ENCODE measurements at regions not wholly inside any gene's neighbourhood (a gene's known extent, or its start where the extent isn't known, plus 50 kb on each side); places are given as distances from the start of the nearest gene placed in this dataset.
"Not testable (repeated sequence)": the region's sequence is repeated elsewhere in the genome, so short reads cannot be mapped to it uniquely, and the experiment has no call there.

GRCh38 chr1:193931356-193931755 lies 744.9 kb upstream of the B3GALT2 start:
- no peak for DNase-seq (ENCODE audit: extremely low read depth, low read depth)

GRCh38 chr1:193929374-193930033 lies 743.1 kb upstream of the B3GALT2 start:
- no peak for DNase-seq (ENCODE audit: extremely low read depth, low read depth)

- no peak for DNase-seq (ENCODE audit: extremely low read depth, low read depth)
These were observed 741.1 kb upstream of the B3GALT2 start for GRCh38 chr1:193927550-193927949.

DNA sequence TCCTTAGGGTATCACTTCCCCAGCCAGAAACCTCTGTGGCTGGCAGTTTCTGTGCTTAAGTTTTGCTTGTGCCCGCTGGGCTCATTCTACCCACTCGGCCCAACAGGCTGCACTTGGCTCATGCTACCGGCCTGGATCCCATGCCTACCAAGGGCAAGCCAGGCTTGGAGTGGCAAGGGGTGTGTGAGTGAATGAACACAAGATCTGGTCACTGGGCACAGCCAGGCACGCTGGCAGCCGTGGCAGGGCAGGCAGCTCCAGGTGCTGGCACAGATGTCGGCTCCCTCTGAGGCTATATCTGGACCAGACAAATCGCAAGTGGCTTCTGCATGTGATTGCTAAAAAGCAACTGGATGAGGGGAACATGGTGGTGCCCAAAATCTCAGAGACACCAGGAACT lies 740.5 kb upstream of the B3GALT2 start:
- no peak for DNase-seq (ENCODE audit: extremely low read depth, low read depth)

DNA sequence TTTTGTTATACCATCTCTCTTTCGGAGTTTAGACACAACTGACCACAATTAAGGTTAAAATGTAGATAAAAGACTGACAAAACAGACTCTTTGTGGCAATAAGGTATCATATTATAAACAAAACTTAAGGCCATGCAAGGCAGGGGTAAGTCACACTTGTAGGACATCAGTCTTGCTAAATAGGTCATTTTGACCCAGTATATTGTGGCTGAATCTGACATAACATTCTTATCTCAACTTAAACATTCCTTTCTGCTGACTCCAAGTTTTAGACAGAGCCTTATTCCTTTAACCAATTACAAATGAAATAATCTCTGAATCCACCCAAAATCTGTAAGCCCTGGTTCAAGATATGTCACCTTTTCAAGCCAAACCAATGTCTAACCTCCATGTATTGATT lies 733.4 kb upstream of the B3GALT2 start:
- DNase-seq (ENCODE audit: extremely low read depth, low read depth): no peak

GRCh38 chr1:193916452-193916851 lies 730.0 kb upstream of the B3GALT2 start:
- no peak for DNase-seq (ENCODE audit: extremely low read depth, low read depth)

DNA sequence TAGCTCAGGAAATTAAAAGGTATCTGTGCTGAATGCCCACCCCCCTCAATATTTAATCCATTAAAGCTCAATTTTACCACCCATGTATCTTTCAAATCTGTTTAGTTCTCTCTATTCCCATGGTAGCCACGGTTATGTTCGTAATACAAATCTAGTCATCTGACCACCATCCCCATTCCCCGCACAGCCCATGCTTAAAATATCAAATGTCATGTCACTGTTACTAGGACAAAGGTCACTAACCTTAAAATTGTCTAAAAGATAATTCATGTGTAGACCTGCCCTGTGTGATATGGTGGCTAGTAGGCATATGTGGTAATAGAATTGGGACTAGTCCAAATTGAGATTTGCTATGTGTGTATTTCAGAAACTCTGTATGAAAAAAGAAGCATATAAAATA lies 728.5 kb upstream of the B3GALT2 start:
- no peak for DNase-seq (ENCODE audit: extremely low read depth, low read depth)

DNA sequence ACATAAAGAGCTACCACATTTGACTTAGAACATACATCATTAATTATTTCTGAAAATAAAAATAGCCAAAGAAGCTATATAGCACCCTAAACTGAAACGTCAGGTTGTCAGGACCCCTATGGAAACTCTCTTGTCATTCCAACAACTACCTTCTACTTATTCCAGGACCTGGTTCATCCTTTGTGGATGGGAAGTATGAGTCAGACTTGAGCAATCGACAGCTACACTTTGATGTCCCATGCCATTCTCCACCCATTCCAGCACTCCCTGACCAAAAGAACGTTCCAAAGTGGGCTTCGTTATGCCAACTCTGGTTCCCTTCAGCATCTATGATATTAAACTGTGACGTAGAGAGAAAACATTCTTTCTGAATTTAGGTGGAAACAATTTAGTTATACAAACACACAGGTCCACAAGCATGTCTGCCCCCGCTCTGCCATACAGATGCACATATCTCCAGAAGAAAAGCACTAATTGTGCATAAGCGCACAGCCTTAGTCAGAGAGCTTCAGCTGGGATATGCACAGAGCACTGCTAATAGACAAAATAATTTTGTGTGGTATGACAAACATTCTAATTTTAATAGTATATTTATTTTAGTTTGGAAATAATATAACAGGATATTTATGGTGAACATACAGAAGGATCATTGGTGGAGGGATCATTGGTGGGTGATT lies 723.1 kb upstream of the B3GALT2 start:
- DNase-seq (ENCODE audit: extremely low read depth, low read depth): no peak

DNA sequence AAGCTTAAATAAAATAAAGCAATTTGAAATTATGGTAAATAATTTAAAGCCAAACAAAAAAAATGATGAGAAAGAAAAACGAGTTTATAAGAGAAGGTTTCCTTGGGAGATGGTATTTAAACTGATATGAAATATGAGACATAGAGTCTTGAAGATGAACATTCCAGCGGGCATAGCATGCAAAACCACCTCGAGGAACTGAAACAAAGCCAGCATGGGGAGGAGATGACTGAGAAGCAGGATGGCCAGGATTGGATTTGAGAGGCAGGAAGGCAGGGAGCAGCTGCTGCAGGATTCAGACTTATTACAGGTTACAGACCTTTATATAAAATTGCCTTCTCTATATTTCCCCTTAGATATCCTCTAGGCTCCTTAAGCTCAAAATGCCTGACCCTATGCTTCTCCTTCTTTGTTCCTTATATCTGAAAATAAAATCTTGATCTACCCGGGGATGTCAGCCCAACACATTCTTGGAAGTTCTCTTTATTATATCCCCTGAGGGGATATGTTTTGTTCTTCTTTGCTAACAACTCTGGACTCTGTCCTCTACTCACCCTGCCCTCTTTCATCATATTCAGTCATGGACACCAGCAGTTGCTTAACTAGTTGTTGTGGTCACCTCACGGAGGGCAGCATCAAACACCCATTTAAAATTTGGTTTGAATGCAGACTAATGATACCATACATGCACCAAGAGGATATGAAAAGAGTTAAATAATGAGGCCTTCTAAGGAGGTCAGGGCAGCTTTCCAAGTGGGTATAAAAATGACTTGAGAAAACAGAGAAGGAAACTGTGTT lies 719.1 kb upstream of the B3GALT2 start:
- no peak for DNase-seq (ENCODE audit: extremely low read depth, low read depth)

GRCh38 chr1:193891788-193892187 lies 705.4 kb upstream of the B3GALT2 start:
- no peak for DNase-seq (ENCODE audit: extremely low read depth, low read depth)

- DNase-seq (ENCODE audit: extremely low read depth, low read depth): no peak
These were observed 704.5 kb upstream of the B3GALT2 start for GRCh38 chr1:193890935-193891334.

DNA sequence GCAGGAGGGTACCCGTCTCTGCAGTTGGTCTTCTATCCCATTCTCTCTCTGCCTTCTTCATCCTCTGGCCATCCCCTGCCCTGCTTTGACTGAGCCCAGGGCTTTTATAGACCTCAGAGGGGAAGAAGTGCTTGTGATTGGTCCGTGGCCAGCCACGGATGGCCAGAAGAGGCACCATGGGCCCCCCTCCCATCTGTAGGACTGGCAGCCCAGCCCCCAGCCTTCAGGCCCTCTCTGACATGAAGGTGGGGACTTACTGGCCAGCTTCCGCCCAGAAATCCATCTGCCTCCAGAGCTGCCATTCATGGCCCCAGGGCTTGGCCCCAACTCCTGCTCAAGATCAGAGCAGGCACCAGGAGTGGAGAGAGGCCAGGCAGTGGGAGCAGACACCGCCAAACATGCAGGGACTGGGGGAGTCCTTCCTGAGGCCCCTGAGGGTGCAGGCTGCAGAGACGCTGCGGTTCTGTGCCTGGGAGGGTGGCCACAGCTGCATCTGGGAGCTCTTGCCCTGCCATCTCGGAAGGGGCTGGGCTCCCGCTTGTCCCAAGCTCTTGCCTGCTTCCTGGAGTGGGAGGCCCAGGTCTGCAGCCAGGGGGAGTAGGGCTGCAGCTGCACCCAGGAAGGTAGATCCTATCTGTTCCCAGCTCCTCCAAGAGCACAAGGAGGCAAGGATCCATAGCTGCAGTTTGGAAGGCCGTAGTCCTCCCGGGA lies 698.6 kb upstream of the B3GALT2 start:
- no peak for DNase-seq (ENCODE audit: extremely low read depth, low read depth)

DNA sequence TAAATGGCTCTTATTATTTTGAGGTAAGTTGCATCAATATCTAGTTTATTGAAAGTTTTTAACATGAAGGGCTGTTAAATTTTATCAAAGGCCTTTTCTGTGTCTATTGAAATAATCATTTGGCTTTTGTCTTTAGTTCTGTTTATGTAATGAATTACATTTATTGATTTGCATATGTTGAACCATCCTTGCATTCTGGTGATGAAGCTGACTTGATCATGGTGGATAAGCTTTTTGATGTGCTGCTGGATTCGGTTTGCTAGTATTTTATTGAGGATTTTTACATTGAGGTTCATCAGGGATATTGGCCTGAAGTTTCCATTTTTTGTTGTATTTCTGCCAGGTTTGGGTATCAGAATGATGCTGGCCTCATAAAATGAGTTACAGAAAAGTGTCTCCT lies 691.5 kb upstream of the B3GALT2 start:
- DNase-seq (ENCODE audit: extremely low read depth, low read depth): not testable (repeated sequence)

DNA sequence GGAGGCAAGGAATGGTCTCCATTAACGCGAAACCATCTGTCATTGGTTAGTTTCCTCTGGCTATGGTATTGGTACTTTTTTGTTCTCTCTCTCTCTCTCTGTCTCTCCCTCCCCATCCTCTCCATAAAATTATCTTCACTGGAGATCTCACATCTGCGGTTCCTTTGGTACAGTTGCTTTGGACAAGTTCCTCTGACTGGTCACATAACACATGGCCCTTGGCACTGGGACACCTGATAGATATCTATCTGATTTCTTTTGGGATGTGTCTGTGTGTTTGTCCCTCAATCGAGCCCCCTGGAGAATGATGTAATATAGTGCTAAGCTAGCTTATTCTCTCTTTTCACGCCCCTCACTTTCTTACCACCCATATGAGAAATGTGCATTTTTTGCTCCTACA lies 682.0 kb upstream of the B3GALT2 start:
- DNase-seq (ENCODE audit: extremely low read depth, low read depth): no peak

GRCh38 chr1:193856261-193856660 lies 669.8 kb upstream of the B3GALT2 start:
- DNase-seq (ENCODE audit: extremely low read depth, low read depth): no peak

DNA sequence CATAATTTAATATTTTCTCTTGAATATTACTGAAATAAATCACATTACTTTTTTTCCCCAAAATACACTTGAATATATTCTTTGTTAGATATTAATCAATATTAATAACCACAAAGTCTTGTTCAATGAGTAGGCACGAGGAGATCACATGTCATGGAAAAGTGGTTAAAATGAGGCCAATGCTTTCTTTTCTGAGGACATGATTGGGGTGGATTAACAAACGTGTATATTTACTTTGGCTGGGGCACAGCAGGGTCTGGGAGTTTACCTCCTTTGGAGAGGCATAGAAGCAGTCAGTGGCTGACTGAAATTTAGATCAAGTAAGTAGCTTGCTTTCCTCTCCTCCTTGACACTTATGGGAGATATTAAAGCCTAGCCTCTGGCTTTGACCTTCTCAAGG lies 664.3 kb upstream of the B3GALT2 start:
- DNase-seq (ENCODE audit: extremely low read depth, low read depth): no peak

GRCh38 chr1:193846876-193847604 lies 660.6 kb upstream of the B3GALT2 start:
- no peak for DNase-seq (ENCODE audit: extremely low read depth, low read depth)

GRCh38 chr1:193846411-193846810 lies 660.0 kb upstream of the B3GALT2 start:
- no peak for DNase-seq (ENCODE audit: extremely low read depth, low read depth)

DNA sequence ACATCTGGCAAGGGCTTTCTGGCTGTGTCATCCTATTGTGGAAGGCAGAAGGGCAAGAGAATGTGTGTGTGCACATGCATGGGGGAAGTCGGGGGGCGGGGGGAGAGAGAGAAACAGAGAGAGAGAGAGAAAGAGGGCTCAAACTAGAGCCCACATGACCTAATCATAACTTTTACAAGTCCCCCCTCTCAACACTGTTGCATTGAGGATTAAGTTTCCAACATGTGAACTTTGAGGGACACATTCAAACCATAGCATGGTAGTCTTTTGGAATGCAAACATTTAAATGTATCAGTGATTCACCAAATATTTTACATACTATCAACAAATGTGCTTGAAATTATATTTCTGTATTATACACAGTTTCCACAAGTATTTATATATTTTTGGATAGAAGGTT lies 655.4 kb upstream of the B3GALT2 start:
- DNase-seq (ENCODE audit: extremely low read depth, low read depth): no peak

- DNase-seq (ENCODE audit: extremely low read depth, low read depth): no peak
These were observed 645.1 kb upstream of the B3GALT2 start for GRCh38 chr1:193831465-193831864.

DNA sequence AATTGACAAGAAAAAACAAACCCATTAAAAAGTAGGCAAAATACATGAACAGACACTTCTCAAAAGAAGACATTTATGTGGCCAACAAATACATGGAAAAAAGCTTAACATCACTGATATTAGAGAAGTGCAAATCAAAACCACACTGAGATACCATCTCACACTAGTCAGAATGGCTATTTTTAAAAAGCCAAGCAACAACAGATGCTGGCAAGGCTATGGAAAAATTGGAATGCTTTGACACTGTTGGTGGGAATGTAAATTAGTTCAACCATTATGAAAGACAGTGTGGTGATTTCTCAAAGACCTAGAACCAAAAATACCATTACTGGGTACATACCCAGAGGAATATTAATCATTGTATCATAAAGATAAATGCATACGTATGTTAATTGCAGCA lies 641.1 kb upstream of the B3GALT2 start:
- no peak for DNase-seq (ENCODE audit: extremely low read depth, low read depth)
